DND-41 (cell line): ENCODE measurements at regions not wholly inside any gene's neighbourhood (a gene's known extent, or its start where the extent isn't known, plus 50 kb on each side); places are given as distances from the start of the nearest gene placed in this dataset.

Experiments
- ATAC-seq: fragments of 200-7000 bp; cut with Tn5 transposase; 3 replicates; pipeline ENCODE4 v1.9.1; 2021; ENCODE audit warnings: low read depth; ENCODE audit not compliant: insufficient read depth
- DNase-seq: peaks from one replicate; pipeline ENCODE4 v3.0.0-alpha.2; 2020
- H2AFZ ChIP-seq: 2 replicates; pipeline ENCODE4 v1.6.0; 2012; ENCODE audit warnings: low read depth, low read length
- H3K27ac ChIP-seq: 2 replicates; pipeline ENCODE4 v1.5.1; 2012; ENCODE audit warnings: low read length, inconsistent platforms
- H3K27me3 ChIP-seq: fragments of 200-600 bp; sonication (generic); 2 replicates; pipeline ENCODE4 v1.6.0; 2012; ENCODE audit warnings: low read length, mild to moderate bottlenecking, inconsistent platforms; ENCODE audit not compliant: insufficient read depth, poor library complexity
- H3K36me3 ChIP-seq: 2 replicates; pipeline ENCODE4 v1.5.1; 2012; ENCODE audit warnings: low read length, inconsistent platforms; ENCODE audit not compliant: insufficient read depth
- H3K4me1 ChIP-seq: 2 replicates; pipeline ENCODE4 v1.5.1; 2012; ENCODE audit warnings: mild to moderate bottlenecking, low read length; ENCODE audit not compliant: insufficient read depth
- H3K4me2 ChIP-seq: 2 replicates; pipeline ENCODE4 v1.6.0; 2012; ENCODE audit warnings: mild to moderate bottlenecking, moderate library complexity, low read length, inconsistent platforms; ENCODE audit not compliant: insufficient read depth
- H3K4me3 ChIP-seq, 2 experiments: fragments of 200-600 bp in 1 of 2; shearing (Covaris generic) in 1 of 2; 2 replicates each; pipeline ENCODE4 v1.5.1; 2012 to 2016; ENCODE audit warnings: inconsistent platforms in 2 of 2, low read length in 2 of 2, mild to moderate bottlenecking in 2 of 2, low read depth in 1 of 2, moderate library complexity in 1 of 2
- H3K79me2 ChIP-seq: 2 replicates; pipeline ENCODE4 v1.6.0; 2012; ENCODE audit warnings: low read length, inconsistent platforms; ENCODE audit not compliant: insufficient read depth
- H3K9ac ChIP-seq: 2 replicates; pipeline ENCODE4 v1.6.0; 2012; ENCODE audit warnings: low read depth, mild to moderate bottlenecking, inconsistent platforms, low read length, moderate library complexity
- H3K9me3 ChIP-seq: 2 replicates; pipeline ENCODE4 v1.5.1; 2012; ENCODE audit warnings: low read length, moderate library complexity, mild to moderate bottlenecking, inconsistent platforms; ENCODE audit not compliant: insufficient read depth, severe bottlenecking
- H4K20me1 ChIP-seq: 2 replicates; pipeline ENCODE4 v1.6.0; 2012; ENCODE audit warnings: low read length; ENCODE audit not compliant: insufficient read depth
- CTCF ChIP-seq: IDR thresholded peaks from 2 replicates; pipeline ENCODE4 v1.5.1; 2012; ENCODE audit warnings: borderline replicate concordance, low read length, moderate library complexity, mild to moderate bottlenecking; ENCODE audit not compliant: poor library complexity, severe bottlenecking; ENCODE audit errors: extremely low read depth
- EZH2 ChIP-seq: IDR thresholded peaks from 3 replicates; pipeline ENCODE4 v1.6.1; 2012; ENCODE audit warnings: borderline replicate concordance, low read depth, mild to moderate bottlenecking, moderate library complexity, low read length, inconsistent platforms; ENCODE audit not compliant: severe bottlenecking

GRCh38 chr2:40513201-40513600, 61.3 kb upstream of the SLC8A1 start:
- H3K4me1 ChIP-seq = no peaks in the 10 kb centered on the region
- H3K4me3 ChIP-seq = no peak overlapping the region
- no peaks in the 10 kb centered on the region for H3K36me3 ChIP-seq
- DNase-seq = no peak
- H3K27me3 ChIP-seq = no peaks in the 10 kb centered on the region
- ATAC-seq = no peak
- TF ChIP-seq CTCF (no peak), EZH2 (no peak)
- no peak overlapping the region for H3K9ac ChIP-seq
- no peaks in the 10 kb centered on the region for H3K9me3 ChIP-seq
- H3K4me2 ChIP-seq = no peak overlapping the region
- H4K20me1 ChIP-seq = no peaks in the 10 kb centered on the region
- H2AFZ ChIP-seq = no peak overlapping the region
- H3K79me2 ChIP-seq = no peaks in the 10 kb centered on the region
- no peak overlapping the region for H3K27ac ChIP-seq

GRCh38 chr2:40516604-40517003, 64.7 kb upstream of the SLC8A1 start:
- H2AFZ ChIP-seq = no peak overlapping the region
- no peak for DNase-seq

DNA sequence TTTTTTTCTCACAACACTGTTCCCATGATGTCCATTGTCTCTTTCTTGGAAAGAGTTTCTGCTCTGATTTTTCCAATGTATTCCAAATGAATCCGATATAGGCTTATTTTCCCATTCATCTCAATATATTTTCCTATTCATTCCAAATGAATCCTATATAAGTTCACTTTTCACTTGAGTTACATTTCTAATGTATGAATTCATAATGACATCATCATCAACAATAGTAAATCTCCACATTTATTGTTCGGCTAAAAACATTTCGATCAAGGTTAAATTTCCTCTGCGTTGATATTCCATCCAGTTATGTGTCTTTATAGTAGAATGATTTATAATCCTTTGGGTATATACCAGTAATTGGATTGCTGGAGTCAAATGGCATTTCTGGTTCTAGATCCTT, 76.7 kb upstream of the SLC8A1 start:
- no peaks in the 10 kb centered on the region for H3K9me3 ChIP-seq
- no peaks in the 10 kb centered on the region for H3K27me3 ChIP-seq
- DNase-seq (no peak), ATAC-seq (no peak)
- H3K4me2 ChIP-seq = no peak overlapping the region
- H3K36me3 ChIP-seq = no peaks in the 10 kb centered on the region
- H3K4me1 ChIP-seq = no peaks in the 10 kb centered on the region
- no peak overlapping the region for H3K27ac ChIP-seq
- no peaks in the 10 kb centered on the region for H3K79me2 ChIP-seq
- no peak overlapping the region for H2AFZ ChIP-seq
- no peaks in the 10 kb centered on the region for H4K20me1 ChIP-seq
- TF ChIP-seq EZH2 = no peak
- TF ChIP-seq CTCF = no peak
- no peak overlapping the region for H3K9ac ChIP-seq
- no peak overlapping the region for H3K4me3 ChIP-seq

More at GRCh38 chr2:40516604-40517003, 64.7 kb upstream of the SLC8A1 start:
- Histone ChIP-seq H4K20me1 (no peaks in the 10 kb centered on the region), H3K4me3 (no peak overlapping the region), H3K79me2 (no peaks in the 10 kb centered on the region), H3K36me3 (no peaks in the 10 kb centered on the region), H3K9ac (no peak overlapping the region), H3K4me1 (no peaks in the 10 kb centered on the region), H3K9me3 (peaks cover 3% of the 10 kb centered on the region), H3K4me2 (no peak overlapping the region), H3K27me3 (no peaks in the 10 kb centered on the region), H3K27ac (no peak overlapping the region)
- ATAC-seq = no peak
- TF ChIP-seq EZH2 (no peak), CTCF (no peak)

DNA sequence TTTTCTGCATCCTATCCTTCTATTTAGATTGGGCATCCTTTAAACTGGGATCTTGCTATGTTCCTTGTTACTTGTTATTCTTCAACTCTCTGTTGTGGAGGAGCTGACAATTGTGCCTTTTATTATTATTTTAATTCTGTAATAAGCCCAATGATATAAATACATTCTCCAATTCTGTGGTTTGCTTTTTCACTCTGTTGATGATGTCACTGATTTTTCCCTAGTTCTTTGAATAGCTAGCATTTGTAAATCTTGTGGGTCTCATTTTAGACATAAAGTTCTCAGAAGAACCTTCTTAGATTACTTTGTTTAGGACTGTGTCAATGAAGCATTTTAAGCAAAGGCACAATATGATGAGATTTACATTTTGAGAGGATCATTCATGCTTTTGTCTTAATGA, 79.5 kb upstream of the SLC8A1 start:
- H3K36me3 ChIP-seq = no peaks in the 10 kb centered on the region
- no peak overlapping the region for H3K4me2 ChIP-seq
- DNase-seq = no peak
- no peak overlapping the region for H2AFZ ChIP-seq
- H3K4me1 ChIP-seq = peaks cover 13% of the 10 kb centered on the region
- H3K27me3 ChIP-seq = no peaks in the 10 kb centered on the region
- no peak overlapping the region for H3K27ac ChIP-seq
- no peaks in the 10 kb centered on the region for H3K79me2 ChIP-seq
- H3K9me3 ChIP-seq = no peaks in the 10 kb centered on the region
- TF ChIP-seq CTCF (no peak), EZH2 (no peak)
- H4K20me1 ChIP-seq = no peaks in the 10 kb centered on the region
- H3K4me3 ChIP-seq = no peak overlapping the region
- no peak for ATAC-seq
- no peak overlapping the region for H3K9ac ChIP-seq
